ENCODE measurements at regions not wholly inside any gene's neighbourhood (a gene's known extent, or its start where the extent isn't known, plus 50 kb on each side); places are given as distances from the start of the nearest gene placed in this dataset.

GRCh38 chr1:208923456-208923855 lies 660.1 kb upstream of the CAMK1G start:
- Histone ChIP-seq H3K9me2 (replicated peaks; ENCODE audit: insufficient read depth, low read length) (no peaks in the 10 kb centered on the region), H3K27me3 (ENCODE audit: low read length) (no peaks in the 10 kb centered on the region), H3K4me2 (ENCODE audit: low read depth, low read length, poor library complexity, severe bottlenecking) (no peak overlapping the region), H2AFZ (ENCODE audit: low read depth, low read length, severe bottlenecking) (no peak overlapping the region), H3K36me3 (ENCODE audit: low read length) (no peaks in the 10 kb centered on the region), H4K20me1 (ENCODE audit: low read depth, low read length) (no peaks in the 10 kb centered on the region), H3F3A (ENCODE audit: insufficient read depth) (no peaks in the 10 kb centered on the region), H3K79me2 (ENCODE audit: insufficient read depth, low read length) (no peaks in the 10 kb centered on the region), H3K4me3 (ENCODE audit: insufficient read depth, low read length, poor library complexity, severe bottlenecking) (no peak overlapping the region), H3K9me3 (ENCODE audit: insufficient read depth, low read length) (no peaks in the 10 kb centered on the region), H3K9ac (ENCODE audit: low read length) (no peak overlapping the region), H3K27ac (ENCODE audit: low read depth, low read length) (no peak overlapping the region)
- no peak for TF ChIP-seq EZH2phosphoT487 (conservative IDR thresholded peaks at IDR 0.05; ENCODE audit: low read length)
- no peak for TF ChIP-seq CTCF (IDR thresholded peaks at IDR 0.05; ENCODE audit: insufficient read depth, low read length, poor library complexity, severe bottlenecking)

- TF ChIP-seq EZH2phosphoT487 (conservative IDR thresholded peaks at IDR 0.05; ENCODE audit: low read length), result no peak
- no peak for TF ChIP-seq CTCF (IDR thresholded peaks at IDR 0.05; ENCODE audit: insufficient read depth, low read length, poor library complexity, severe bottlenecking)
Measured at GRCh38 chr1:208923946-208924720, 659.4 kb upstream of the CAMK1G start.

GRCh38 chr1:208924928-208925327 lies 658.6 kb upstream of the CAMK1G start:
- Histone ChIP-seq H3K27ac (ENCODE audit: low read depth, low read length) (no peak overlapping the region), H4K20me1 (ENCODE audit: low read depth, low read length) (no peaks in the 10 kb centered on the region), H3K27me3 (ENCODE audit: low read length) (no peaks in the 10 kb centered on the region), H3K4me3 (ENCODE audit: insufficient read depth, low read length, poor library complexity, severe bottlenecking) (no peak overlapping the region), H3K9ac (ENCODE audit: low read length) (no peak overlapping the region), H3K79me2 (ENCODE audit: insufficient read depth, low read length) (no peaks in the 10 kb centered on the region), H3F3A (ENCODE audit: insufficient read depth) (no peaks in the 10 kb centered on the region), H3K9me3 (ENCODE audit: insufficient read depth, low read length) (no peaks in the 10 kb centered on the region), H3K9me2 (replicated peaks; ENCODE audit: insufficient read depth, low read length) (no peaks in the 10 kb centered on the region), H3K4me2 (ENCODE audit: low read depth, low read length, poor library complexity, severe bottlenecking) (no peak overlapping the region), H3K36me3 (ENCODE audit: low read length) (no peaks in the 10 kb centered on the region), H2AFZ (ENCODE audit: low read depth, low read length, severe bottlenecking) (no peak overlapping the region)
- TF ChIP-seq CTCF (IDR thresholded peaks at IDR 0.05; ENCODE audit: insufficient read depth, low read length, poor library complexity, severe bottlenecking), result no peak
- no peak for TF ChIP-seq EZH2phosphoT487 (conservative IDR thresholded peaks at IDR 0.05; ENCODE audit: low read length)

More at GRCh38 chr1:208923946-208924720, 659.4 kb upstream of the CAMK1G start:
- Histone ChIP-seq H4K20me1 (ENCODE audit: low read depth, low read length) (no peaks in the 10 kb centered on the region), H3K27ac (ENCODE audit: low read depth, low read length) (no peak overlapping the region), H3F3A (ENCODE audit: insufficient read depth) (no peaks in the 10 kb centered on the region), H3K36me3 (ENCODE audit: low read length) (no peaks in the 10 kb centered on the region), H3K4me3 (ENCODE audit: insufficient read depth, low read length, poor library complexity, severe bottlenecking) (no peak overlapping the region), H3K9me2 (replicated peaks; ENCODE audit: insufficient read depth, low read length) (no peaks in the 10 kb centered on the region), H3K9me3 (ENCODE audit: insufficient read depth, low read length) (no peaks in the 10 kb centered on the region), H3K9ac (ENCODE audit: low read length) (no peak overlapping the region), H3K27me3 (ENCODE audit: low read length) (no peaks in the 10 kb centered on the region), H3K4me2 (ENCODE audit: low read depth, low read length, poor library complexity, severe bottlenecking) (no peak overlapping the region), H3K79me2 (ENCODE audit: insufficient read depth, low read length) (no peaks in the 10 kb centered on the region), H2AFZ (ENCODE audit: low read depth, low read length, severe bottlenecking) (no peak overlapping the region)

All from SU-DHL-6 (cell line).